A549 (cell line): ENCODE measurements at regions not wholly inside any gene's neighbourhood (a gene's known extent, or its start where the extent isn't known, plus 50 kb on each side); places are given as distances from the start of the nearest gene placed in this dataset.

ENCODE experiments used
- ATAC-seq, 2 experiments: fragments of 200-7000 bp in 1 of 2; fragments of >200 bp in 1 of 2; cut with Nextera tagmentation in 1 of 2; cut with Tn5 transposase in 1 of 2; 3 replicates each; pipeline versions ENCODE4 v1.8.0 to v1.9.1; 2018 to 2020; ENCODE audit warnings: mild to moderate bottlenecking in 1 of 2, moderate library complexity in 1 of 2
- CTCF ChIA-PET: fragments of 300-600 bp; sonication (Branson Sonifier 250); formaldehyde crosslinking; extraction: SDS; loops from one replicate; lab custom pipeline; 2021; ENCODE audit warnings: antibody characterized with exemption, inconsistent platforms; lab: Yijun Ruan, JAX
- POLR2A ChIA-PET: fragments of 350-600 bp; formaldehyde crosslinking; extraction: SDS; loops from one replicate; lab custom pipeline; 2021; ENCODE audit warnings: antibody characterized with exemption, inconsistent platforms; lab: Yijun Ruan, JAX
- DNase-seq, 2 experiments: peaks; one replicate each; pipeline versions ENCODE4 v3.0.0 to v3.0.0-alpha.2; 2011 to 2016; ENCODE audit warnings: low read depth in 1 of 2, low spot score in 1 of 2
- FAIRE-seq: peaks from 2 replicates; lab custom pipeline; 2011; peaks lifted over from hg19 to GRCh38; lab: Jason Lieb, UNC
- H3K27ac ChIP-seq, 2 experiments: fragments of >200 bp; sonication (Bioruptor Twin); formaldehyde crosslinking; 3 replicates each; pipeline ENCODE4 v1.5.1; 2016 to 2017
- H3K4me1 ChIP-seq: fragments of >200 bp; sonication (Bioruptor Twin); formaldehyde crosslinking; 3 replicates; pipeline ENCODE4 v1.6.1; 2016
- H3K4me2 ChIP-seq: fragments of >200 bp; sonication (Bioruptor Twin); formaldehyde crosslinking; 3 replicates; pipeline ENCODE4 v1.6.1; 2016
- H3K4me3 ChIP-seq: fragments of >200 bp; sonication (Bioruptor Twin); formaldehyde crosslinking; 3 replicates; pipeline ENCODE4 v1.5.1; 2016
- H3K9me3 ChIP-seq: fragments of >200 bp; sonication (Bioruptor Twin); formaldehyde crosslinking; 3 replicates; pipeline ENCODE4 v1.6.1; 2016
- CBX2 ChIP-seq: fragments of 200-600 bp; sonication (generic); IDR thresholded peaks from 2 replicates; pipeline ENCODE4 v1.6.1; 2016; ENCODE audit warnings: low read depth, mild to moderate bottlenecking, borderline replicate concordance
- CBX8 ChIP-seq: fragments of 200-600 bp; sonication (generic); IDR thresholded peaks from 2 replicates; pipeline ENCODE4 v1.6.1; 2016
- EHMT2 ChIP-seq: fragments of 200-600 bp; sonication (generic); IDR thresholded peaks from 2 replicates; pipeline ENCODE4 v1.6.1; 2016; ENCODE audit warnings: antibody characterized with exemption, low read depth, mild to moderate bottlenecking, moderate library complexity
- FOXS1 ChIP-seq: fragments of 250-450 bp; sonication (Bioruptor Pico); IDR thresholded peaks from 2 replicates; pipeline ENCODE4 v1.5.0; 2020; ENCODE audit warnings: mild to moderate bottlenecking, moderate library complexity
- GATA3 ChIP-seq: IDR thresholded peaks from 2 replicates; pipeline ENCODE4 v1.6.1; 2012; ENCODE audit warnings: borderline replicate concordance
- HDAC2 ChIP-seq: fragments of 200-600 bp; sonication (generic); IDR thresholded peaks from 2 replicates; pipeline ENCODE4 v1.6.1; 2016
- HOXB5 ChIP-seq: fragments of 250-450 bp; sonication (Bioruptor Pico); IDR thresholded peaks from 2 replicates; pipeline ENCODE4 v1.5.0; 2020; ENCODE audit warnings: mild to moderate bottlenecking, moderate library complexity
- KDM1A ChIP-seq: fragments of 200-600 bp; sonication (generic); IDR thresholded peaks from 2 replicates; pipeline ENCODE4 v1.6.1; 2016; ENCODE audit warnings: low read depth, mild to moderate bottlenecking
- KDM5A ChIP-seq: fragments of 200-600 bp; sonication (generic); IDR thresholded peaks from 2 replicates; pipeline ENCODE4 v1.6.1; 2016; ENCODE audit warnings: antibody characterized with exemption, mild to moderate bottlenecking
- MYC ChIP-seq: IDR thresholded peaks from 2 replicates; pipeline ENCODE4 v1.6.1; 2012; ENCODE audit warnings: mild to moderate bottlenecking, inconsistent platforms, low read length, improper control_type of control experiment, borderline replicate concordance
- NR3C1 ChIP-seq: fragments of >200 bp; sonication (Bioruptor Twin); formaldehyde crosslinking; IDR thresholded peaks from 3 replicates; pipeline ENCODE4 v1.6.1; 2017
- PHF8 ChIP-seq: fragments of 200-600 bp; sonication (generic); IDR thresholded peaks from 2 replicates; pipeline ENCODE4 v1.6.1; 2016; ENCODE audit warnings: low read depth, mild to moderate bottlenecking, antibody characterized with exemption, moderate library complexity, borderline replicate concordance
- USF2 ChIP-seq: fragments of 450-650 bp; IDR thresholded peaks from 2 replicates; pipeline ENCODE4 v1.6.1; 2014; ENCODE audit warnings: antibody characterized with exemption
- ZC3H11A ChIP-seq: fragments of 450-650 bp; IDR thresholded peaks from 2 replicates; pipeline ENCODE4 v1.6.1; 2014; ENCODE audit warnings: antibody characterized with exemption, mild to moderate bottlenecking
- WGBS: methylation state at CpG from one replicate; pipeline ENCODE4 v1.1.6; 2017; ENCODE audit errors: missing lambda C conversion rate; 5-methylcytosine and 5-hydroxymethylcytosine counted together
- TF ChIP-seq, protein P1 (sequence below): fragments of >200 bp; sonication (Bioruptor Twin); formaldehyde crosslinking; IDR thresholded peaks from 2 replicates; pipeline ENCODE4 v1.6.1; 2016
- TF ChIP-seq, protein P2 (sequence below): fragments of 200-600 bp; sonication (generic); IDR thresholded peaks from 2 replicates; pipeline ENCODE4 v1.6.1; 2016; ENCODE audit warnings: antibody characterized with exemption, mild to moderate bottlenecking, moderate library complexity

GRCh38 chr18:40235836-40236235 lies 1719.2 kb upstream of the PIK3C3 start:
- ChIA-PET CTCF (no interaction called here), POLR2A (no interaction called here)
- TF ChIP-seq, protein P1, sequence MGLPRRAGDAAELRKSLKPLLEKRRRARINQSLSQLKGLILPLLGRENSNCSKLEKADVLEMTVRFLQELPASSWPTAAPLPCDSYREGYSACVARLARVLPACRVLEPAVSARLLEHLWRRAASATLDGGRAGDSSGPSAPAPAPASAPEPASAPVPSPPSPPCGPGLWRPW: no peak
- TF ChIP-seq ZC3H11A: no peak
- TF ChIP-seq CBX2: no peak

GRCh38 chr18:40235323-40235722 lies 1719.7 kb upstream of the PIK3C3 start:
- DNase-seq (no peak), ATAC-seq (no peak), FAIRE-seq (no peak)
- CTCF ChIA-PET: interaction anchor here (0.6 kb wide), 1 partner anchor 220 kb away, joined by 4 read pairs; no protein-coding TSS in a partner anchor
- H3K4me3 ChIP-seq: no peak overlapping the region
- H3K9me3 ChIP-seq: no peaks in the 10 kb centered on the region
- POLR2A ChIA-PET: no interaction called here
- no peak overlapping the region for H3K27ac ChIP-seq
- no peak for TF ChIP-seq USF2
- no peak for TF ChIP-seq NR3C1
- no peak for TF ChIP-seq KDM1A
- no peak for TF ChIP-seq KDM5A
- no peak for TF ChIP-seq GATA3
- no peak for TF ChIP-seq HOXB5 (CRISPR knock-in tag)
- TF ChIP-seq HDAC2: no peak
- no peak for TF ChIP-seq MYC
- no peak for TF ChIP-seq PHF8
- H3K4me1 ChIP-seq: no peaks in the 10 kb centered on the region
- H3K4me2 ChIP-seq: no peak overlapping the region
- WGBS: 0% methylated on average over 2 of the region's 2 CpGs

More at GRCh38 chr18:40235836-40236235, 1719.2 kb upstream of the PIK3C3 start:
- ATAC-seq (no peak), FAIRE-seq (no peak), DNase-seq (no peak)
- no peaks in the 10 kb centered on the region for H3K4me1 ChIP-seq
- 11% methylated on average over 6 of the region's 6 CpGs for WGBS
- H3K4me2 ChIP-seq: no peak overlapping the region
- H3K4me3 ChIP-seq: no peak overlapping the region
- no peaks in the 10 kb centered on the region for H3K9me3 ChIP-seq
- no peak overlapping the region for H3K27ac ChIP-seq

- ChIA-PET CTCF (no interaction called here), POLR2A (no interaction called here)
- FAIRE-seq (no peak), ATAC-seq (no peak), DNase-seq (no peak)
- Histone ChIP-seq H3K4me2 (no peak overlapping the region), H3K27ac (no peak overlapping the region), H3K4me1 (no peaks in the 10 kb centered on the region), H3K4me3 (no peak overlapping the region), H3K9me3 (no peaks in the 10 kb centered on the region)
- TF ChIP-seq CBX8 (no peak), EHMT2 (no peak), MYC (no peak), ZC3H11A (no peak), FOXS1 (CRISPR knock-in tag) (no peak)
- TF ChIP-seq, protein P1: no peak
- TF ChIP-seq, protein P2, sequence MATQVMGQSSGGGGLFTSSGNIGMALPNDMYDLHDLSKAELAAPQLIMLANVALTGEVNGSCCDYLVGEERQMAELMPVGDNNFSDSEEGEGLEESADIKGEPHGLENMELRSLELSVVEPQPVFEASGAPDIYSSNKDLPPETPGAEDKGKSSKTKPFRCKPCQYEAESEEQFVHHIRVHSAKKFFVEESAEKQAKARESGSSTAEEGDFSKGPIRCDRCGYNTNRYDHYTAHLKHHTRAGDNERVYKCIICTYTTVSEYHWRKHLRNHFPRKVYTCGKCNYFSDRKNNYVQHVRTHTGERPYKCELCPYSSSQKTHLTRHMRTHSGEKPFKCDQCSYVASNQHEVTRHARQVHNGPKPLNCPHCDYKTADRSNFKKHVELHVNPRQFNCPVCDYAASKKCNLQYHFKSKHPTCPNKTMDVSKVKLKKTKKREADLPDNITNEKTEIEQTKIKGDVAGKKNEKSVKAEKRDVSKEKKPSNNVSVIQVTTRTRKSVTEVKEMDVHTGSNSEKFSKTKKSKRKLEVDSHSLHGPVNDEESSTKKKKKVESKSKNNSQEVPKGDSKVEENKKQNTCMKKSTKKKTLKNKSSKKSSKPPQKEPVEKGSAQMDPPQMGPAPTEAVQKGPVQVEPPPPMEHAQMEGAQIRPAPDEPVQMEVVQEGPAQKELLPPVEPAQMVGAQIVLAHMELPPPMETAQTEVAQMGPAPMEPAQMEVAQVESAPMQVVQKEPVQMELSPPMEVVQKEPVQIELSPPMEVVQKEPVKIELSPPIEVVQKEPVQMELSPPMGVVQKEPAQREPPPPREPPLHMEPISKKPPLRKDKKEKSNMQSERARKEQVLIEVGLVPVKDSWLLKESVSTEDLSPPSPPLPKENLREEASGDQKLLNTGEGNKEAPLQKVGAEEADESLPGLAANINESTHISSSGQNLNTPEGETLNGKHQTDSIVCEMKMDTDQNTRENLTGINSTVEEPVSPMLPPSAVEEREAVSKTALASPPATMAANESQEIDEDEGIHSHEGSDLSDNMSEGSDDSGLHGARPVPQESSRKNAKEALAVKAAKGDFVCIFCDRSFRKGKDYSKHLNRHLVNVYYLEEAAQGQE: no peak
Measured at GRCh38 chr18:40233931-40234616, 1721.0 kb upstream of the PIK3C3 start.
